IPS-NIHi11 (cell line): ENCODE measurements at regions not wholly inside any gene's neighbourhood (a gene's known extent, or its start where the extent isn't known, plus 50 kb on each side); places are given as distances from the start of the nearest gene placed in this dataset.

Source experiments
- DNase-seq: peaks from one replicate; pipeline ENCODE4 v3.0.0; 2012; ENCODE audit warnings: mixed read lengths, low spot score

- no peak for DNase-seq
These were observed 569.8 kb downstream of the RPS29 start for GRCh38 chr14:49016381-49016780.

DNA sequence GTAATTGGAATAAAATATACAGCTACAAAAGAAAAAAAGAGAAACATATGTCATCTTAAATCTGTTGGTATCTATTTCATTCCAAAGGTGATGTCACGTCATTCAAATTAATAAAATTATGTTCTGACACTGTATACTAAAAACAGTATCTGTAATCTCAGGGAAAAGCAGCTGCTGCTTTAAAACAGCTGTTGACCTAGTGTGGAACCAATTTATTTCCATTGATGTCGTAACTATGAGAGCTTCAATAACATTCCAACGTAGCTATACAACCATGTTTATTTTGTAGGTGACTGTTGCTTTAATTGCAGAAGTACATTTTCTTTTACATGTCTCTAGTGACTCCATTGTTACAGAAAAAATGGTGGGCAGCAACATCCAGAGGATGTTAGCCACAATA lies 571.7 kb downstream of the RPS29 start:
- DNase-seq: no peak

DNA sequence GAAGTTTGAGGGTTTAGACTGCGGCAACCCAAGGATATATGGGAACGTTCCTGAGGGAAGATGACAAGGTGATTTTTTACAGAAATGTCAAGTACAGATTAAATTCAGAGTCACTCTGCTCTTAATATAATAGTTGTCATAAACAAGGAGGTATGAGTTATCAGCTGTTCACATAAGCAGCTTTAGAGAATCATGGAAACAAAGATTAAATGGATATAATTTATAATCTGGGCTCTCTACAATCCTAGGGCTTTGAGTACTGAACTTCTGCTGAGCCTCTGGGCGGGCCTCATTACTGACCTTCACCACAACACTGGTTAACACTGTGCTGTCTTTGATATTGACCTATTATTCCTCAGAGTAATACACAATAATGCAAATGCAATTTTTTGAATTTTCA lies 577.8 kb downstream of the RPS29 start:
- DNase-seq: no peak

DNA sequence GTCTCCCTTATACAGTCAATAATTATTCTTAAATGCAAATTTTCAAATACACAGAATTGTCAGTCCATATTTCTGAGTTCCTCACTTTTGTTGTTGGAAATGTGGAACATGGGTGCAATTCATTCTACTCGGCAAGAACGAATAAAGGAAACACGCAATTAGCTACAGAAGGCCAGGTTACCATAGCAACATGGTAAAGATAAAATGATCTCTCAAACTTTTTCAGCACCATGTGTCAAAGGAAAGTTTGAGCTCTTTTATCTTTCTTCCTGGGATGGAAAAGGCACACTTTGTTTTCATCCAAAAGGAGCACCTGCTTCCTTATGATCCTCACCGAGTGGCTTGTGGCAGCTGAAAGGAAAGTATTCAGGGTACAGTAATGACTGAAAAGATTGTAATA lies 595.0 kb downstream of the RPS29 start:
- no peak for DNase-seq

DNA sequence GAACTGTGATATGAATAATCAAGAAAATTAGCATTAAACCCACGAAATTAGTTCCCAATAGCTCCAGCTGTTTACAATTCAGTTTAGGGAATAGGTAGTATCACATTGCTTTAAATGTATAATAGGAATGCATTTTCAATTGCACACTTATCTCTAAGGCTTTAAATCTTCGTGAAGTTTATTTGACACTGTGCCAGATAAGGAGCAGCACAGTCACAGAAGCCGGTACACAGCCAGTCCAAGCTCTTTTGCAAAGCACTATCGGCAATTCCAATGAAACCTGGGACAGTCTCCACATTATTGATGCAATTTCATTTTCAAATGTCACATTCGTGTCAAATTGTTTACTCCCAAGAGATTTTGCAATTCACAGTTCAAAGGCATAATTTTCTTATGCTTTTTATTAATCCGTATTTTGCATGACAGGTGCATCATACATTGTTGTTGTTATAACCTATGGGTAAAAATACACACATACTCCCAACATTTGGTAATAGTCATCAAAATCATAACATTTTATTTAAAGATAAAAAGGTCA lies 602.8 kb downstream of the RPS29 start:
- no peak for DNase-seq

- peak; percentile 12 for DNase-seq
These were observed 611.2 kb downstream of the RPS29 start for GRCh38 chr14:48974994-48975393.

- no peak for DNase-seq
These were observed 613.0 kb downstream of the RPS29 start for GRCh38 chr14:48973151-48973550.

DNA sequence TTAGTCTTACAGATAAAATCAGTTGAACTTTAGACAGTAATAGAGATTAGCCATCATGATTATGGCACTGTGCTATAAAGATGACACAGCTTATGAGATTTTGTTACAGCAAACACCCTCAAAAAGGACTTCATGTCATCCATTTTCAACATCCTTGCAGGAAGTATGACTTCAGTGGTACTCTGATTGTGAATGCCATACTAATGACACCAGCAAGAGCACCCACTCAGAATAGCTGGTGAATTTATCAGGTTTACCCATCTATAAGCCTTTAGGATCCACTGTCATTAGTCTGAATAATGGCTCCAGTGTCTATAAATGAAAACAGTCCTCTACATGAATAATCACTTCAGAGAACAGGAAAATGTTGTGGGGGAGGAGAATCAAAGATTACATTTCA lies 615.2 kb downstream of the RPS29 start:
- DNase-seq: no peak

DNA sequence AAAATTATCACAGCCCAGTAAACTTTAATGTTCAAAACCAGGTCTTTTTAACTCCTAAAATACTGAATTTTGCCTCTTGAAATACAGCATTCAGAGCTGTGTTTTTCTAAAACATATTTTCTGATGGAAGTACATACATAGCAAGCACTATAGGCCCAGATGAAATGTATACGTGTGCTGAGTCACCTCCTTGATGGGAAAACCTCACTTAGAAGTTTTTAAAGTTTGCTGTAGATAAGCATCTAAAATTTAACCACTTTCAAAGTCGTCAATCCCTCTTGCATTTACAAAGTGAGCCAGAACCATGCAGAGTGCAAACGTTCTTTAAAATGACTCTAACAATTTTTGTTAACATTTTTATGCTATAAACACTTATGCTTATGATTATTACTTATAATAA lies 618.8 kb downstream of the RPS29 start:
- DNase-seq: no peak

DNA sequence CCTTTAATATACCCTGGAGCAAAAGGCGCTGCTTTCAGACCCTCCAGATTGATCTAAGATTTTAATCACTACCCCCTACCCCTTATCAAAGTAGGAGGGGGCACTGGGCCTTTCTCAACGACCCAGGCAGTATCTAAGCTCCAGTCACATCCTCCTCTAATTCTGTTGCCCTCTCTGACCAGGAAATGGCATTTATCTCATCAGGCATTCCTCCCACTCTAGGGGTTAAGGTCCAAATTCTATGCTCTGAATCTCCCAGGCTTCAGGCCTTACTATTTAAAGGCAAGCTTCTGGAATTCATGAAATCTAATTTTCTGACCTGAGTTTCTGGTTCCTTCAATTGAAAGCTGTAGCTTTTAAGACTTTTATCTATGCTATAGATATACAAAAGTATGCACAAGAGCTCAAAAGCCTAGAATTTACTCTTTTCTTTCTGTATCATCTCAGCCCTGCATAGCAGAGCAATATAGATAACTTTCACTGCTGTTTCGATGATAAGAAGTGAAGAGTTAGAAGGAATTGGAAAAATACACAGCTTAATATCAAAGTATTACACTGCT lies 622.9 kb downstream of the RPS29 start:
- DNase-seq: peak; percentile 5

DNA sequence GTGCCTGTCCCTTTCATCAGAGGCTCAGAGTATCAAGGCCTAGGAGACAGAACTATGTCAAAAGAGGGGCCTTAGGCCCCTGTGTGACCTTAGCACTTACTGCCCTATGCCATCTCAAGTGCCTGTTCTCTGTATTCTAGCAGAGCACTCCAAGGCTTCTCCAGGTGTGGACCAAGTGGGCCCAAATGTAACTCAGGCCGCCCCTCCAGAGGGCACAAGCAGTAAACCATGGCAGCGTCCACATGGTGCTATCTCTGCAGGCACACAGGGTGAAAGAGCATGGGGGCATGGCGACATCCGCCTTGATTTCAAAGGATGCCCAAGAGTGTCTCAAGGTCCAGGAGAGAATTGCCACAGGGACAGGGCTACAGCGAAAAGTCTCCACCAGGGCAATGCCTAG lies 628.7 kb downstream of the RPS29 start:
- DNase-seq: no peak

DNA sequence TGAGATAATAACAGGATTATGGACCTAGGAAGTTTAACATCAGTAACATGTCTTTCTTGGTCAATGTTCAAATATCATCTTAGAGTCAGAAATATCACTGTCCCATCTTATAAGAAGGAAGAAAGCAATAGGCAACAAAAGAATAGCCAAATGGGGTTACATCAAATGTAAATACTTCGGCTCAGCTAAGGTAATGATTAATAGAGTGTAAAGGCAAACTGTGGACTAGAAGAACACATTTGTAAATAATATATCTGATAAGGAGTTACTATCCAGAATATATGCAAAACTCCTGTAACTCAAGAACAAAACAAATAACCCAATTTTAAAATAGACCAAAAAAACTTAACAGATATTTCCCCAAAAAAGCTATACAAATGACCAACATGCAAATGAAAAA lies 630.3 kb downstream of the RPS29 start:
- DNase-seq: no peak

DNA sequence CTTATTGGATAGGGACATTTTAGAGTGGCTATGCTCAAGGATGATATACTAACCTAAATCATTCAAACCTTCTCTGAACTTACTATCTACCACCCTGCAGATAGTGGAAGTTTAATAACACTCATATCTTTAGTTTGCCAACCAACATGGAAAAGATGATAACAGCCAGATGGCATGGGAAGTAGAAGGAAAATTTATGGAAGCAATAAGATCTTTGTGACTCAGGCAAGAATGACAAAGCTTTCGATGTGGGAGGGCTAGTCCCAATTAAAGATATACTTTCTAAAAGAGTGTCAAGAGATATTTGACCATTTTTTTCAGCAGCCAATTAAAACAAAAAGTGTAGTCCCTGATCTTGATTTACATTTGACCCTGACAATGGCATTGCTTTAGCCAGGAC lies 631.7 kb downstream of the RPS29 start:
- no peak for DNase-seq

GRCh38 chr14:48944809-48945208 lies 641.4 kb downstream of the RPS29 start:
- DNase-seq: no peak

- no peak for DNase-seq
These were observed 642.3 kb downstream of the RPS29 start for GRCh38 chr14:48943913-48944312.

- no peak for DNase-seq
These were observed 648.5 kb downstream of the RPS29 start for GRCh38 chr14:48937541-48938195.

- DNase-seq: no peak
These were observed 649.3 kb downstream of the RPS29 start for GRCh38 chr14:48936849-48937248.

- no peak for DNase-seq
These were observed 649.8 kb downstream of the RPS29 start for GRCh38 chr14:48936362-48936761.

DNA sequence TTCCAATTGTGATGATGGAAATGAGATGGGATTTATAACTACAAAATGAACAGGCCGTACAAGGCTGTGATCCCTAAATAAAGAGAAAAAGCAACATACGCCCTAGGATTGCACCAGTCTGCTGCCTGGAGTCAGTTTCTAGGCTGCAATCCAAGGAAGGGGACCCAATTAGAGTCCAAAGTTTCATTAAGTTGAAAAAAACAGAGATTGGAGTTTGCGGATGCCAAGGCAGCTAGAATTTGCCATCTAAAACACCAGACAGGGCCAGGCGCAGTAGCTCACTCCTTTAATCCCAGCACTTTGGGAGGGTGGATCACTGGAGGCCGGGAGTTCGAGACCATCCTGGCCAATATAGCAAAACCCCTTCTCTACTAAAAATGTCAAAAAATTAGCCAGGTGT lies 661.0 kb downstream of the RPS29 start:
- DNase-seq: no peak

DNA sequence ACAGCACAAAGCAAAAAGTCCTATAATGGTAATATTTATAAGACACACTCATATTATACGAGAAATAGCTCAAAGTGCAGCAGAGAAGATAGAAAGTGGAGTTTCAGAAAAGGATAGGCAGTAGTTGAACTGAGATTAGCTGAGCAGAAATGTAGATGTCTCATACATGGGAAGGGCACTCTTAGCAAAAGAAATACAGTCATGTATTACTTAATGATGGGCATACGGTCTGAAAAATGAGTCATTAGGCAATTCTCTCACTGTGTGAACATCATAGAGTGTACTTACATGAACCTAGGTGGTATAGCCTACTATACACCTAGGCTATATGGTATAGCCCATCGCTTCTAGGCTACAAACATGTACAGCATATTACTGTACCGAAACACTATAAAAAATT lies 671.3 kb downstream of the RPS29 start:
- DNase-seq: no peak

GRCh38 chr14:48914382-48914781 lies 671.8 kb downstream of the RPS29 start:
- no peak for DNase-seq

GRCh38 chr14:48900565-48900964 lies 685.6 kb downstream of the RPS29 start:
- DNase-seq: no peak

DNA sequence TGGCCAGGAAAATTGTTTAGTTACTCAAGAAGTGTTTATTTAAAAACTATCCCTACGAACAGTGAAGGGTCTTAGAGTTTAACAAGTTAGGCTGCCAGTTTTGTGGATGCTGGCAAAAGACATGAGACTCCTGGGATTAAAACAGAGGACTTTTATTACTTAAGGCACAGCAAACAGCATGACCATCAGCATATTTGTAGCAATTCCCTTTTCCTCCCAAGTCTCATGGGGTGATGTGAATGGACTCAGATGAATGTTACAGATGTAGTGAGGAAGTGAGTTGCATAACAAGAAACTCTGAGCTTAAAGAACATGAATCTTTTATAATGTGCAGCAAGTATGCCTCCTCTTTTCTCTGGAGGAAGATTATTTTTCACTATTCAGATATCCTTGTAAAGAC lies 695.8 kb downstream of the RPS29 start:
- DNase-seq: no peak

DNA sequence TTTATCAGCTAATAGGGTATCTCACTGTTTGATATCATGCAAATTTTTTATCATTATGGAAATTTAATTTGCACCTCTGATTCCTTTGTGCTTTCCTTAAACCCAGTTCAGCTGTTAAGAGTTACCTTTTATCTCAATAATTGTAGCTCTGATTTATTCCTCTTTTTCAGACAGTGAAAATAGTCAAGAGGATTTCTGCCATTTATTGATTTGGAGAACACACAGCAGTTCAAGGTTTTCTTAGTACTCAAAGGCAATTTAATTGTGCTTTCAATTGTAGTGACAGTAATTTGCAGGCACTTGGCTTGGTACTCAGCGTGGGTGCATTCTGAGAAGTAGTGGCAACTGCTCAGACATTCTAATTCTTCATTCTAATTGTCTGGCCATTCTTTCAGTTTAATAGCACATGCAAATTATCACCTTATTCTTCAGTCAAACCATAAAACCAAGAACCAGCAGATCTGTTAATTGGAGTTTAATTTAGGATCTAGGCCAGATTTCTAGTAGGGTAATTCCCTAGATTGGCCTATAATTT lies 709.3 kb downstream of the RPS29 start:
- no peak for DNase-seq
